ENCODE measurements at regions not wholly inside any gene's neighbourhood (a gene's known extent, or its start where the extent isn't known, plus 50 kb on each side); places are given as distances from the start of the nearest gene placed in this dataset.

GRCh38 chr5:164210491-164210890 is 705.1 kb downstream of the MAT2B start:
- no peak for TF ChIP-seq MAX (IDR thresholded peaks at IDR 0.05; ENCODE audit: low read depth, low read length)
- no peak for TF ChIP-seq CTCF (IDR thresholded peaks at IDR 0.05; ENCODE audit: low read depth, low read length)
- TF ChIP-seq MYC (IDR thresholded peaks at IDR 0.05; ENCODE audit: low read depth, low read length): no peak

Measured in NB4 (cell line).